ENCODE measurements at regions not wholly inside any gene's neighbourhood (a gene's known extent, or its start where the extent isn't known, plus 50 kb on each side); places are given as distances from the start of the nearest gene placed in this dataset.

GRCh38 chr7:36013246-36014014 is 139.6 kb upstream of the EEPD1 start:
- no peak overlapping the region for H3K4me3 ChIP-seq (ENCODE audit: low read length)
- no peak overlapping the region for H3K9ac ChIP-seq (ENCODE audit: low read depth, low read length)
- 90% methylated on average over 7 of the region's 7 CpGs for WGBS
- no peaks in the 10 kb centered on the region for H3K27me3 ChIP-seq (ENCODE audit: insufficient read depth, low read length)
- H3K4me1 ChIP-seq (ENCODE audit: insufficient read depth, low read length) = peaks cover 10% of the 10 kb centered on the region; the same call in 1 of the 2 replicates
- H3K36me3 ChIP-seq (ENCODE audit: insufficient read depth, low read length) = no peaks in the 10 kb centered on the region
- no peak overlapping the region for H3K27ac ChIP-seq (ENCODE audit: low read depth, low read length)
- H3K9me3 ChIP-seq (ENCODE audit: insufficient read depth, low read depth, low read length) = no peaks in the 10 kb centered on the region

- 95% methylated on average over 9 of the region's 9 CpGs for WGBS
- no peaks in the 10 kb centered on the region for H3K27me3 ChIP-seq (ENCODE audit: insufficient read depth, low read length)
- no peak overlapping the region for H3K4me3 ChIP-seq (ENCODE audit: low read length)
- no peaks in the 10 kb centered on the region for H3K9me3 ChIP-seq (ENCODE audit: insufficient read depth, low read depth, low read length)
- peaks cover 10% of the 10 kb centered on the region; the same call in 1 of the 2 replicates for H3K4me1 ChIP-seq (ENCODE audit: insufficient read depth, low read length)
- no peaks in the 10 kb centered on the region for H3K36me3 ChIP-seq (ENCODE audit: insufficient read depth, low read length)
- no peak overlapping the region for H3K27ac ChIP-seq (ENCODE audit: low read depth, low read length)
- no peak overlapping the region for H3K9ac ChIP-seq (ENCODE audit: low read depth, low read length)
Measured at GRCh38 chr7:36014961-36015360, 138.1 kb upstream of the EEPD1 start.

GRCh38 chr7:36015733-36016132 is 137.3 kb upstream of the EEPD1 start:
- H3K27me3 ChIP-seq (ENCODE audit: insufficient read depth, low read length) = no peaks in the 10 kb centered on the region
- H3K27ac ChIP-seq (ENCODE audit: low read depth, low read length) = no peak overlapping the region
- H3K4me3 ChIP-seq (ENCODE audit: low read length) = no peak overlapping the region
- H3K9me3 ChIP-seq (ENCODE audit: insufficient read depth, low read depth, low read length) = no peaks in the 10 kb centered on the region
- peaks cover 10% of the 10 kb centered on the region; the same call in 1 of the 2 replicates for H3K4me1 ChIP-seq (ENCODE audit: insufficient read depth, low read length)
- 88% methylated on average over 2 of the region's 2 CpGs for WGBS
- no peaks in the 10 kb centered on the region for H3K36me3 ChIP-seq (ENCODE audit: insufficient read depth, low read length)
- no peak overlapping the region for H3K9ac ChIP-seq (ENCODE audit: low read depth, low read length)

- Histone ChIP-seq H3K36me3 (ENCODE audit: insufficient read depth, low read length) (no peaks in the 10 kb centered on the region), H3K27me3 (ENCODE audit: insufficient read depth, low read length) (no peaks in the 10 kb centered on the region), H3K9me3 (ENCODE audit: insufficient read depth, low read depth, low read length) (no peaks in the 10 kb centered on the region), H3K27ac (ENCODE audit: low read depth, low read length) (no peak overlapping the region), H3K9ac (ENCODE audit: low read depth, low read length) (no peak overlapping the region), H3K4me1 (ENCODE audit: insufficient read depth, low read length) (peaks cover 3% of the 10 kb centered on the region; the same call in 1 of the 2 replicates), H3K4me3 (ENCODE audit: low read length) (no peak overlapping the region)
- 95% methylated on average over 4 of the region's 4 CpGs for WGBS
Measured at GRCh38 chr7:36016648-36017047, 136.4 kb upstream of the EEPD1 start.

GRCh38 chr7:36017111-36017510 is 135.9 kb upstream of the EEPD1 start:
- H3K4me3 ChIP-seq (ENCODE audit: low read length) = no peak overlapping the region
- H3K4me1 ChIP-seq (ENCODE audit: insufficient read depth, low read length) = no peaks in the 10 kb centered on the region
- H3K9me3 ChIP-seq (ENCODE audit: insufficient read depth, low read depth, low read length) = no peaks in the 10 kb centered on the region
- H3K9ac ChIP-seq (ENCODE audit: low read depth, low read length) = no peak overlapping the region
- WGBS = 94% methylated on average over 7 of the region's 7 CpGs
- no peaks in the 10 kb centered on the region for H3K36me3 ChIP-seq (ENCODE audit: insufficient read depth, low read length)
- H3K27me3 ChIP-seq (ENCODE audit: insufficient read depth, low read length) = no peaks in the 10 kb centered on the region
- no peak overlapping the region for H3K27ac ChIP-seq (ENCODE audit: low read depth, low read length)

GRCh38 chr7:36018816-36019484 is 134.1 kb upstream of the EEPD1 start:
- no peaks in the 10 kb centered on the region for H3K36me3 ChIP-seq (ENCODE audit: insufficient read depth, low read length)
- 94% methylated on average over 7 of the region's 7 CpGs for WGBS
- no peak overlapping the region for H3K27ac ChIP-seq (ENCODE audit: low read depth, low read length)
- H3K9ac ChIP-seq (ENCODE audit: low read depth, low read length) = no peak overlapping the region
- H3K27me3 ChIP-seq (ENCODE audit: insufficient read depth, low read length) = no peaks in the 10 kb centered on the region
- H3K9me3 ChIP-seq (ENCODE audit: insufficient read depth, low read depth, low read length) = no peaks in the 10 kb centered on the region
- no peaks in the 10 kb centered on the region for H3K4me1 ChIP-seq (ENCODE audit: insufficient read depth, low read length)
- no peak overlapping the region for H3K4me3 ChIP-seq (ENCODE audit: low read length)

GRCh38 chr7:36019538-36019937 is 133.5 kb upstream of the EEPD1 start:
- Histone ChIP-seq H3K9ac (ENCODE audit: low read depth, low read length) (no peak overlapping the region), H3K9me3 (ENCODE audit: insufficient read depth, low read depth, low read length) (no peaks in the 10 kb centered on the region), H3K4me3 (ENCODE audit: low read length) (no peak overlapping the region), H3K27ac (ENCODE audit: low read depth, low read length) (no peak overlapping the region), H3K27me3 (ENCODE audit: insufficient read depth, low read length) (no peaks in the 10 kb centered on the region), H3K4me1 (ENCODE audit: insufficient read depth, low read length) (no peaks in the 10 kb centered on the region), H3K36me3 (ENCODE audit: insufficient read depth, low read length) (no peaks in the 10 kb centered on the region)
- 91% methylated on average over 4 of the region's 4 CpGs for WGBS

GRCh38 chr7:36019980-36020379 is 133.1 kb upstream of the EEPD1 start:
- no peaks in the 10 kb centered on the region for H3K36me3 ChIP-seq (ENCODE audit: insufficient read depth, low read length)
- H3K27ac ChIP-seq (ENCODE audit: low read depth, low read length) = no peak overlapping the region
- WGBS = 98% methylated on average over 7 of the region's 7 CpGs
- H3K27me3 ChIP-seq (ENCODE audit: insufficient read depth, low read length) = no peaks in the 10 kb centered on the region
- no peak overlapping the region for H3K9ac ChIP-seq (ENCODE audit: low read depth, low read length)
- H3K4me3 ChIP-seq (ENCODE audit: low read length) = no peak overlapping the region
- H3K9me3 ChIP-seq (ENCODE audit: insufficient read depth, low read depth, low read length) = no peaks in the 10 kb centered on the region
- H3K4me1 ChIP-seq (ENCODE audit: insufficient read depth, low read length) = peaks cover 2% of the 10 kb centered on the region

GRCh38 chr7:36021367-36021766 is 131.7 kb upstream of the EEPD1 start:
- H3K9me3 ChIP-seq (ENCODE audit: insufficient read depth, low read depth, low read length) = no peaks in the 10 kb centered on the region
- H3K9ac ChIP-seq (ENCODE audit: low read depth, low read length) = no peak overlapping the region
- no peaks in the 10 kb centered on the region for H3K36me3 ChIP-seq (ENCODE audit: insufficient read depth, low read length)
- H3K27me3 ChIP-seq (ENCODE audit: insufficient read depth, low read length) = no peaks in the 10 kb centered on the region
- H3K4me3 ChIP-seq (ENCODE audit: low read length) = no peak overlapping the region
- H3K4me1 ChIP-seq (ENCODE audit: insufficient read depth, low read length) = peaks cover 5% of the 10 kb centered on the region
- no peak overlapping the region for H3K27ac ChIP-seq (ENCODE audit: low read depth, low read length)
- WGBS = 55% methylated on average over 5 of the region's 5 CpGs

GRCh38 chr7:36021917-36022550 is 131.0 kb upstream of the EEPD1 start:
- 95% methylated on average over 11 of the region's 11 CpGs for WGBS
- Histone ChIP-seq H3K4me1 (ENCODE audit: insufficient read depth, low read length) (peaks cover 5% of the 10 kb centered on the region), H3K9me3 (ENCODE audit: insufficient read depth, low read depth, low read length) (no peaks in the 10 kb centered on the region), H3K36me3 (ENCODE audit: insufficient read depth, low read length) (no peaks in the 10 kb centered on the region), H3K27me3 (ENCODE audit: insufficient read depth, low read length) (no peaks in the 10 kb centered on the region), H3K9ac (ENCODE audit: low read depth, low read length) (no peak overlapping the region), H3K4me3 (ENCODE audit: low read length) (no peak overlapping the region), H3K27ac (ENCODE audit: low read depth, low read length) (no peak overlapping the region)

GRCh38 chr7:36023033-36023560 is 130.0 kb upstream of the EEPD1 start:
- Histone ChIP-seq H3K4me1 (ENCODE audit: insufficient read depth, low read length) (peaks cover 5% of the 10 kb centered on the region), H3K36me3 (ENCODE audit: insufficient read depth, low read length) (no peaks in the 10 kb centered on the region), H3K27me3 (ENCODE audit: insufficient read depth, low read length) (no peaks in the 10 kb centered on the region), H3K27ac (ENCODE audit: low read depth, low read length) (no peak overlapping the region), H3K9ac (ENCODE audit: low read depth, low read length) (no peak overlapping the region), H3K9me3 (ENCODE audit: insufficient read depth, low read depth, low read length) (no peaks in the 10 kb centered on the region), H3K4me3 (ENCODE audit: low read length) (no peak overlapping the region)
- 93% methylated on average over 2 of the region's 2 CpGs for WGBS

All from HUES64 (cell line).